Neural progenitor cell (in vitro differentiated cells): ENCODE measurements at regions not wholly inside any gene's neighbourhood (a gene's known extent, or its start where the extent isn't known, plus 50 kb on each side); places are given as distances from the start of the nearest gene placed in this dataset.
"Not testable (repeated sequence)": the region's sequence is repeated elsewhere in the genome, so short reads cannot be mapped to it uniquely, and the experiment has no call there.

Source experiments
- EZH2 ChIP-seq: fragments of 200-600 bp; sonication (generic); IDR thresholded peaks from 2 replicates; pipeline ENCODE4 v1.6.1; 2017; ENCODE audit warnings: antibody characterized with exemption, mild to moderate bottlenecking, moderate library complexity
- EZH2phosphoT487 ChIP-seq: fragments of 200-600 bp; sonication (generic); IDR thresholded peaks from 2 replicates; pipeline ENCODE4 v1.6.1; 2017; ENCODE audit warnings: antibody characterized with exemption
- TF ChIP-seq, protein P1 (sequence below): fragments of 200-600 bp; sonication (generic); IDR thresholded peaks from 2 replicates; pipeline ENCODE4 v1.5.1; 2017; ENCODE audit warnings: antibody characterized with exemption, mild to moderate bottlenecking

DNA sequence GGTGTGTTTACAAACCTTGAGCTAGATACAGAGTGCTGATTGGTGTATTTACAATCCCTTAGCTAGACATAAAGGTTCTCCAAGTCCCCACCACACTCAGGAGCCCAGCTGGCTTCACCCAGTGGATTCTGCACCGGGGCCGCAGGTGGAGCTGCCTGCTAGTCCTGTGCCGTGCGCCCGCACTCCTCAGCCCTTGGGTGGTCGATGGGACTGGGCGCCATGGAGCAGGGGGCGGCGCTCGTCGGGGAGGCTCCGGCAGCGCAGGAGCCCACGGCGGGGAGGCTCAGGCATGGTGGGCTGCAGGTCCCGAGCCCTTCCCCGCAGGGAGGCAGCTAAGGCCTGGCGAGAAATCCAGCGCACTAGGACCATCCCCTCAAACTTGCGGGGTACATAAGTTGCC, 124.2 kb upstream of the EEF2KMT start:
- TF ChIP-seq, protein P1, sequence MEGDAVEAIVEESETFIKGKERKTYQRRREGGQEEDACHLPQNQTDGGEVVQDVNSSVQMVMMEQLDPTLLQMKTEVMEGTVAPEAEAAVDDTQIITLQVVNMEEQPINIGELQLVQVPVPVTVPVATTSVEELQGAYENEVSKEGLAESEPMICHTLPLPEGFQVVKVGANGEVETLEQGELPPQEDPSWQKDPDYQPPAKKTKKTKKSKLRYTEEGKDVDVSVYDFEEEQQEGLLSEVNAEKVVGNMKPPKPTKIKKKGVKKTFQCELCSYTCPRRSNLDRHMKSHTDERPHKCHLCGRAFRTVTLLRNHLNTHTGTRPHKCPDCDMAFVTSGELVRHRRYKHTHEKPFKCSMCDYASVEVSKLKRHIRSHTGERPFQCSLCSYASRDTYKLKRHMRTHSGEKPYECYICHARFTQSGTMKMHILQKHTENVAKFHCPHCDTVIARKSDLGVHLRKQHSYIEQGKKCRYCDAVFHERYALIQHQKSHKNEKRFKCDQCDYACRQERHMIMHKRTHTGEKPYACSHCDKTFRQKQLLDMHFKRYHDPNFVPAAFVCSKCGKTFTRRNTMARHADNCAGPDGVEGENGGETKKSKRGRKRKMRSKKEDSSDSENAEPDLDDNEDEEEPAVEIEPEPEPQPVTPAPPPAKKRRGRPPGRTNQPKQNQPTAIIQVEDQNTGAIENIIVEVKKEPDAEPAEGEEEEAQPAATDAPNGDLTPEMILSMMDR, result not testable (repeated sequence)
- not testable (repeated sequence) for TF ChIP-seq EZH2, EZH2phosphoT487
